B cell (primary cell): ENCODE measurements at regions not wholly inside any gene's neighbourhood (a gene's known extent, or its start where the extent isn't known, plus 50 kb on each side); places are given as distances from the start of the nearest gene placed in this dataset.

Source experiments
- ATAC-seq: fragments of 200-7000 bp; cut with Tn5 transposase; one replicate; pipeline ENCODE4 v1.10.0; 2021; ENCODE audit warnings: low read depth, mild to moderate bottlenecking, moderate number of reproducible peaks, moderate library complexity
- CTCF ChIA-PET: fragments of 350-600 bp; sonication (Branson Sonifier 250); formaldehyde crosslinking; loops from one replicate; lab custom pipeline; 2021; ENCODE audit warnings: antibody characterized with exemption, inconsistent platforms; lab: Charles Lee
- POLR2A ChIA-PET: fragments of 350-600 bp; sonication (Branson Sonifier 250); formaldehyde crosslinking; loops from one replicate; lab custom pipeline; 2021; ENCODE audit warnings: antibody characterized with exemption; lab: Charles Lee
- DNase-seq: peaks from one replicate; pipeline ENCODE4 v3.0.0; 2013
- H2AFZ ChIP-seq: 2 replicates; pipeline ENCODE4 v1.6.1; 2012; ENCODE audit warnings: mild to moderate bottlenecking, low read depth, low read length; ENCODE audit not compliant: insufficient read depth, poor library complexity, severe bottlenecking
- H3K27ac ChIP-seq, 2 donors: 1 replicate in 1 of 2; 2 replicates in 1 of 2; pipeline ENCODE4 v1.5.1; 2012 to 2013; ENCODE audit warnings: low read length in 2 of 2, mild to moderate bottlenecking in 2 of 2, moderate library complexity in 1 of 2
- H3K27me3 ChIP-seq, 4 experiments: fragments of 200-600 bp in 1 of 4; sonication (generic) in 1 of 4; replicated peaks in 1 of 4; 1 replicate in 2 of 4; 2 replicates in 2 of 4; pipeline versions ENCODE4 v1.6.1 to v1.7.0; 2013 to 2016; ENCODE audit warnings: low read length in 3 of 4, mild to moderate bottlenecking in 2 of 4, mixed read lengths in 1 of 4, moderate library complexity in 1 of 4; ENCODE audit not compliant: insufficient read depth in 4 of 4, control insufficient read depth in 3 of 4; ENCODE audit errors: control extremely low read depth in 1 of 4
- H3K36me3 ChIP-seq, 2 experiments: replicated peaks in 1 of 2; 1 replicate in 1 of 2; 2 replicates in 1 of 2; pipeline versions ENCODE4 v1.6.1 to v1.7.1; 2013; ENCODE audit warnings: low read length in 1 of 2; ENCODE audit not compliant: insufficient read depth in 2 of 2, control insufficient read depth in 1 of 2; ENCODE audit errors: control extremely low read depth in 1 of 2, extremely low read depth in 1 of 2
- H3K4me1 ChIP-seq, 2 donors: fragments of 200-600 bp in 1 of 2; sonication (generic) in 1 of 2; 1 replicate in 1 of 2; 2 replicates in 1 of 2; pipeline versions ENCODE4 v1.5.1 to v1.6.1; 2013 to 2017; ENCODE audit warnings: low read length in 2 of 2; ENCODE audit not compliant: control insufficient read depth in 2 of 2, insufficient read depth in 2 of 2
- H3K4me2 ChIP-seq: replicated peaks from 2 replicates; pipeline ENCODE3; 2012; ENCODE audit warnings: mild to moderate bottlenecking, low read depth, low read length; ENCODE audit not compliant: poor library complexity, severe bottlenecking
- H3K4me3 ChIP-seq, 5 experiments: fragments of 200-600 bp in 1 of 5; sonication (generic) in 1 of 5; 1 replicate in 3 of 5; 2 replicates in 2 of 5; pipeline versions ENCODE4 v1.5.1 to v1.7.0; 2011 to 2016; ENCODE audit warnings: low read length in 4 of 5, mild to moderate bottlenecking in 4 of 5, low read depth in 2 of 5, control low read depth in 1 of 5, moderate library complexity in 1 of 5; ENCODE audit not compliant: insufficient read depth in 1 of 5; ENCODE audit errors: control extremely low read depth in 1 of 5, extremely low read depth in 1 of 5
- H3K79me2 ChIP-seq: fragments of 200-600 bp; sonication (generic); one replicate; pipeline ENCODE4 v1.6.0; 2016; ENCODE audit warnings: low read length; ENCODE audit not compliant: control insufficient read depth, insufficient read depth
- H3K9ac ChIP-seq: fragments of 200-600 bp; sonication (generic); 2 replicates; pipeline ENCODE4 v1.6.1; 2017; ENCODE audit warnings: mild to moderate bottlenecking, low read length, moderate library complexity
- H3K9me3 ChIP-seq, 3 donors: one replicate each; pipeline versions ENCODE4 v1.6.1 to v1.7.1; 2013; ENCODE audit warnings: low read length in 2 of 3; ENCODE audit not compliant: control insufficient read depth in 2 of 3, insufficient read depth in 1 of 3; ENCODE audit errors: control extremely low read depth in 1 of 3
- H4K20me1 ChIP-seq: 2 replicates; pipeline ENCODE4 v1.6.0; 2012; ENCODE audit warnings: mild to moderate bottlenecking, low read length; ENCODE audit not compliant: insufficient read depth, control insufficient read depth, poor library complexity, severe bottlenecking
- H3K27ac Mint-ChIP-seq: one replicate; pipeline ENCODE4 v1.8.0; 2021; ENCODE audit warnings: mixed read lengths
- H3K27me3 Mint-ChIP-seq: one replicate; pipeline ENCODE4 v1.8.0; 2021; ENCODE audit warnings: mixed read lengths
- H3K4me1 Mint-ChIP-seq: one replicate; pipeline ENCODE4 v1.8.0; 2021; ENCODE audit warnings: mixed read lengths
- H3K4me3 Mint-ChIP-seq: one replicate; pipeline ENCODE4 v1.8.0; 2021; ENCODE audit warnings: mixed read lengths
- H3K9me3 Mint-ChIP-seq: one replicate; pipeline ENCODE4 v1.8.0; 2022; ENCODE audit warnings: mixed read lengths; ENCODE audit not compliant: insufficient read depth
- CTCF ChIP-seq: fragments of 200-600 bp; IDR thresholded peaks from one replicate; pipeline ENCODE4 v1.8.0; 2022; ENCODE audit warnings: antibody characterized with exemption, mild to moderate bottlenecking
- EZH2 ChIP-seq: IDR thresholded peaks from 2 replicates; pipeline ENCODE4 v1.6.1; 2012; ENCODE audit warnings: borderline replicate concordance, low read depth, mild to moderate bottlenecking, moderate library complexity, low read length; ENCODE audit not compliant: insufficient read depth, poor library complexity, severe bottlenecking
- WGBS: methylation state at CpG from one replicate; pipeline ENCODE4 v1.1.5; 2013; ENCODE audit warnings: missing lambda C conversion rate; ENCODE audit not compliant: insufficient coverage; 5-methylcytosine and 5-hydroxymethylcytosine counted together
- intact Hi-C: fragments of 100-400 bp; cut with micrococcal nuclease; formaldehyde crosslinking; loops from one replicate; pipeline ENCODE4 v1.10.0; 2022

GRCh38 chr3:109924196-109924595, 586.9 kb upstream of the DPPA4 start:
- Histone ChIP-seq H3K9me3 (peaks cover 0 to 3% (median 0%) of the 10 kb centered on the region in 3 donors), H3K27ac (no peak overlapping the region), H3K9ac (no peak overlapping the region), H4K20me1 (no peaks in the 10 kb centered on the region), H3K36me3 (no peaks in the 10 kb centered on the region), H3K4me3 (no peak overlapping the region), H3K4me2 (no peak overlapping the region), H3K27me3 (no peaks in the 10 kb centered on the region), H2AFZ (no peak overlapping the region), H3K79me2 (no peaks in the 10 kb centered on the region), H3K4me1 (no peaks in the 10 kb centered on the region)
- intact Hi-C loops = no loop called here
- H3K27me3 Mint-ChIP-seq = no peaks in the 10 kb centered on the region
- ATAC-seq (no peak), DNase-seq (no peak)
- no peaks in the 10 kb centered on the region for H3K4me1 Mint-ChIP-seq
- H3K27ac Mint-ChIP-seq = no peak overlapping the region
- H3K4me3 Mint-ChIP-seq = no peak overlapping the region
- peaks cover 3% of the 10 kb centered on the region for H3K9me3 Mint-ChIP-seq
- TF ChIP-seq CTCF = no peak
- TF ChIP-seq EZH2 = no peak
- POLR2A ChIA-PET = no interaction called here
- CTCF ChIA-PET = no interaction called here

GRCh38 chr3:109926376-109926775, 589.0 kb upstream of the DPPA4 start:
- no peak for ATAC-seq
- intact Hi-C loops = no loop called here
- no peak overlapping the region for H3K4me2 ChIP-seq

More at GRCh38 chr3:109926376-109926775, 589.0 kb upstream of the DPPA4 start:
- no peaks in the 10 kb centered on the region for H3K36me3 ChIP-seq
- H3K4me3 Mint-ChIP-seq = no peak overlapping the region
- H3K4me1 Mint-ChIP-seq = no peaks in the 10 kb centered on the region
- no CpG with 5 or more reads among the region's 8 CpGs for WGBS
- no peaks in the 10 kb centered on the region for H3K27me3 ChIP-seq
- no peaks in the 10 kb centered on the region for H3K27me3 Mint-ChIP-seq
- H3K79me2 ChIP-seq = no peaks in the 10 kb centered on the region
- H4K20me1 ChIP-seq = no peaks in the 10 kb centered on the region
- no peak overlapping the region for H3K27ac Mint-ChIP-seq
- H3K4me1 ChIP-seq = no peaks in the 10 kb centered on the region
- H3K4me3 ChIP-seq = no peak overlapping the region
- no peak overlapping the region for H3K27ac ChIP-seq
- H3K9me3 Mint-ChIP-seq = peaks cover 3% of the 10 kb centered on the region
- H2AFZ ChIP-seq = no peak overlapping the region
- CTCF ChIA-PET = no interaction called here
- no peak for TF ChIP-seq CTCF
- TF ChIP-seq EZH2 = no peak
- H3K9ac ChIP-seq = no peak overlapping the region
- POLR2A ChIA-PET = no interaction called here
- no peak for DNase-seq
- H3K9me3 ChIP-seq = peaks cover 0 to 3% (median 0%) of the 10 kb centered on the region in 3 donors
